RWPE1 (cell line): ENCODE measurements at regions not wholly inside any gene's neighbourhood (a gene's known extent, or its start where the extent isn't known, plus 50 kb on each side); places are given as distances from the start of the nearest gene placed in this dataset.
A peak's percentile ranks its signal among the peaks of the same experiment; 100 is the strongest.

Source experiments
- CTCF ChIA-PET: fragments of 350-600 bp; sonication (Branson Sonifier 250); formaldehyde crosslinking; extraction: SDS; loops from one replicate; lab custom pipeline; 2021; lab: Yijun Ruan, JAX
- POLR2A ChIA-PET: fragments of 400-600 bp; formaldehyde crosslinking; extraction: SDS; loops from one replicate; lab custom pipeline; 2020; ENCODE audit warnings: antibody characterized with exemption; ENCODE audit not compliant: low non-redundant PET; lab: Yijun Ruan, JAX
- DNase-seq: peaks from one replicate; pipeline ENCODE4 v3.0.0; 2012; ENCODE audit warnings: low spot score
- H3K27ac ChIP-seq: fragments of 450-650 bp; 2 replicates; pipeline ENCODE4 v1.5.1; 2017
- TF ChIP-seq, protein P1 (sequence below): fragments of 450-650 bp; conservative IDR thresholded peaks from 2 replicates; pipeline ENCODE4 v1.5.1; 2017; ENCODE audit warnings: low read depth, mild to moderate bottlenecking

GRCh38 chr11:81979448-81979847 lies 754.2 kb downstream of the FAM181B start:
- TF ChIP-seq, protein P1, sequence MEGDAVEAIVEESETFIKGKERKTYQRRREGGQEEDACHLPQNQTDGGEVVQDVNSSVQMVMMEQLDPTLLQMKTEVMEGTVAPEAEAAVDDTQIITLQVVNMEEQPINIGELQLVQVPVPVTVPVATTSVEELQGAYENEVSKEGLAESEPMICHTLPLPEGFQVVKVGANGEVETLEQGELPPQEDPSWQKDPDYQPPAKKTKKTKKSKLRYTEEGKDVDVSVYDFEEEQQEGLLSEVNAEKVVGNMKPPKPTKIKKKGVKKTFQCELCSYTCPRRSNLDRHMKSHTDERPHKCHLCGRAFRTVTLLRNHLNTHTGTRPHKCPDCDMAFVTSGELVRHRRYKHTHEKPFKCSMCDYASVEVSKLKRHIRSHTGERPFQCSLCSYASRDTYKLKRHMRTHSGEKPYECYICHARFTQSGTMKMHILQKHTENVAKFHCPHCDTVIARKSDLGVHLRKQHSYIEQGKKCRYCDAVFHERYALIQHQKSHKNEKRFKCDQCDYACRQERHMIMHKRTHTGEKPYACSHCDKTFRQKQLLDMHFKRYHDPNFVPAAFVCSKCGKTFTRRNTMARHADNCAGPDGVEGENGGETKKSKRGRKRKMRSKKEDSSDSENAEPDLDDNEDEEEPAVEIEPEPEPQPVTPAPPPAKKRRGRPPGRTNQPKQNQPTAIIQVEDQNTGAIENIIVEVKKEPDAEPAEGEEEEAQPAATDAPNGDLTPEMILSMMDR: no peak
- no peak overlapping the region for H3K27ac ChIP-seq
- CTCF ChIA-PET: no interaction called here
- DNase-seq: no peak
- POLR2A ChIA-PET: no interaction called here

GRCh38 chr11:81975261-81975900 lies 758.3 kb downstream of the FAM181B start:
- DNase-seq: no peak
- ChIA-PET POLR2A (no interaction called here), CTCF (no interaction called here)
- no peak overlapping the region for H3K27ac ChIP-seq
- TF ChIP-seq, protein P1: no peak

- no peak overlapping the region for H3K27ac ChIP-seq
- TF ChIP-seq, protein P1: no peak
- DNase-seq: no peak
- POLR2A ChIA-PET: no interaction called here
- CTCF ChIA-PET: interaction anchor here (1.0 kb wide), 1 partner anchor 13 kb away, joined by 3 read pairs; no protein-coding TSS in a partner anchor
Measured at GRCh38 chr11:81970886-81971285, 762.8 kb downstream of the FAM181B start.

- DNase-seq: no peak
- ChIA-PET CTCF (interaction anchor here (0.7 kb wide), 1 partner anchor 206 kb away, joined by 4 read pairs; no protein-coding TSS in a partner anchor), POLR2A (no interaction called here)
- TF ChIP-seq, protein P1: no peak
- no peak overlapping the region for H3K27ac ChIP-seq
Measured at GRCh38 chr11:81967242-81967641, 766.4 kb downstream of the FAM181B start.

DNA sequence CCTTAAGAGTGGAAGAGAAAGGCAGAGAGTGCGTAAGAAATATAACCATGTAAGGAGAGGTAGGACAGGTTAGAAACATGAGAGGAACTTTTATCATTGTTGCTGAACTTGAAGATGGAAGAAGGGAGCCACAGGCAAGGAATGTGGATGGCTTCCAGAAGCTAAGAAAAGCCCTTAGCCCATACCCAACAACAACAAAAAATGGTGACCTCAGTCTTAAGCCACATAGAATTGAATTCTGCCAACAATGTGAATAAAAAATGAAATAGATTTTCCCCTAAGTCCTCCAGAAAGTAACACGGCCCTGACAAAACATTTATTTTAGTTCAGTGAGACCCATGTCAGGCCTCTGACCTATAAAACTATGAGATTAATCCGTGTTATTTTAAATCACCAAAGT lies 767.3 kb downstream of the FAM181B start:
- no peak overlapping the region for H3K27ac ChIP-seq
- POLR2A ChIA-PET: no interaction called here
- DNase-seq: no peak
- CTCF ChIA-PET: interaction anchor here (0.7 kb wide), 1 partner anchor 318 kb away, joined by 4 read pairs; no protein-coding TSS in a partner anchor
- TF ChIP-seq, protein P1: no peak

GRCh38 chr11:81963018-81963417 lies 770.6 kb downstream of the FAM181B start:
- CTCF ChIA-PET: interaction anchor here (0.6 kb wide), 1 partner anchor 527 kb away, joined by 3 read pairs; no protein-coding TSS in a partner anchor
- peak; percentile 1 for DNase-seq
- POLR2A ChIA-PET: no interaction called here
- no peak overlapping the region for H3K27ac ChIP-seq
- TF ChIP-seq, protein P1: no peak; the same call in 1 of the 2 replicates
